HepG2 (cell line): ENCODE measurements at regions not wholly inside any gene's neighbourhood (a gene's known extent, or its start where the extent isn't known, plus 50 kb on each side); places are given as distances from the start of the nearest gene placed in this dataset.

Experiments used
- ATAC-seq: fragments of 200-7000 bp; cut with Tn5 transposase; 3 replicates; pipeline ENCODE4 v1.9.1; 2020; ENCODE audit warnings: mild to moderate bottlenecking, moderate library complexity
- BruUV-seq: library from RNA; stranded (reverse); fragments of 400-500 nt; replicated peaks from 2 replicates; lab custom pipeline; 2021; lab: Mats Ljungman, UMichigan
- CTCF ChIA-PET: fragments of 300-600 bp; formaldehyde crosslinking; extraction: SDS; loops from one replicate; lab custom pipeline; 2021; ENCODE audit warnings: low total read pairs, inconsistent platforms, low intra/inter-chr PET ratio; lab: Yijun Ruan, JAX
- POLR2A ChIA-PET: fragments of 350-600 bp; sonication (Branson Sonifier 250); formaldehyde crosslinking; loops from one replicate; lab custom pipeline; 2020; ENCODE audit warnings: antibody characterized with exemption, inconsistent platforms; lab: Yijun Ruan, JAX
- DNase-seq: peaks from one replicate; pipeline ENCODE4 v3.0.0-alpha.2; 2015; ENCODE audit warnings: low spot score
- FAIRE-seq: peaks from 3 replicates; lab custom pipeline; 2011; peaks lifted over from hg19 to GRCh38; lab: Jason Lieb, UNC
- H2AFZ ChIP-seq: one replicate; pipeline ENCODE4 v1.6.1; 2011; ENCODE audit warnings: low read length, inconsistent platforms
- H3K27ac ChIP-seq: fragments of 300-600 bp; 3 replicates; pipeline ENCODE4 v1.8.0; 2011; ENCODE audit warnings: mixed run types, mild to moderate bottlenecking, mixed read lengths, low read length, inconsistent platforms; ENCODE audit not compliant: insufficient read depth; ENCODE audit errors: extremely low read length
- H3K27me3 ChIP-seq, 2 experiments: fragments of 200-600 bp in 1 of 2; 2 replicates in 1 of 2; 3 replicates in 1 of 2; pipeline versions ENCODE4 v1.6.0 to v1.8.0; 2011; ENCODE audit warnings: low read length in 2 of 2, mild to moderate bottlenecking in 2 of 2, moderate library complexity in 2 of 2, inconsistent platforms in 1 of 2; ENCODE audit not compliant: insufficient read depth in 2 of 2, control insufficient read depth in 1 of 2
- H3K36me3 ChIP-seq, 2 experiments: fragments of 200-600 bp in 1 of 2; replicated peaks in 1 of 2; 2 replicates in 1 of 2; 3 replicates in 1 of 2; pipeline versions ENCODE4 v1.5.1 to v1.8.0; 2011; ENCODE audit warnings: low read length in 2 of 2, inconsistent platforms in 1 of 2; ENCODE audit not compliant: insufficient read depth in 2 of 2, control insufficient read depth in 1 of 2
- H3K4me1 ChIP-seq: 2 replicates; pipeline ENCODE4 v1.5.1; 2012; ENCODE audit warnings: low read length, inconsistent platforms; ENCODE audit not compliant: insufficient read depth
- H3K4me2 ChIP-seq: 2 replicates; pipeline ENCODE4 v1.6.0; 2011; ENCODE audit warnings: low read depth, low read length, inconsistent platforms
- H3K4me3 ChIP-seq, 3 experiments: fragments of 200-600 bp in 1 of 3; sonication (generic), shearing (Covaris generic) in 1 of 3; replicated peaks in 1 of 3; 2 replicates each; pipeline ENCODE4 v1.5.1; 2011 to 2016; ENCODE audit warnings: low read length in 3 of 3, inconsistent platforms in 2 of 3, low read depth in 2 of 3, mild to moderate bottlenecking in 2 of 3, control low read depth in 1 of 3, mixed read lengths in 1 of 3; ENCODE audit not compliant: insufficient read depth in 1 of 3
- H3K79me2 ChIP-seq: one replicate; pipeline ENCODE4 v1.6.1; 2011; ENCODE audit warnings: low read length, inconsistent platforms; ENCODE audit not compliant: insufficient read depth
- H3K9ac ChIP-seq: 2 replicates; pipeline ENCODE4 v1.6.0; 2011; ENCODE audit warnings: mild to moderate bottlenecking, low read depth, low read length, inconsistent platforms; ENCODE audit not compliant: insufficient read depth
- H3K9me3 ChIP-seq: 2 replicates; pipeline ENCODE4 v1.5.1; 2012; ENCODE audit warnings: mild to moderate bottlenecking, low read length
- H4K20me1 ChIP-seq: 2 replicates; pipeline ENCODE4 v1.6.0; 2011; ENCODE audit warnings: inconsistent platforms, mild to moderate bottlenecking, low read length, moderate library complexity; ENCODE audit not compliant: insufficient read depth
- ARNTL ChIP-seq: sonication (generic); formaldehyde crosslinking; IDR thresholded peaks from 2 replicates; pipeline ENCODE4 v1.4.0; 2020; ENCODE audit warnings: mild to moderate bottlenecking, missing genetic modification reagents
- ATF7 ChIP-seq, 2 experiments: fragments of 450-650 bp in 1 of 2; sonication (generic) in 1 of 2; formaldehyde crosslinking in 1 of 2; IDR thresholded peaks; 2 replicates each; pipeline versions ENCODE4 v1.4.0 to v1.6.1; 2016 to 2020; ENCODE audit warnings: antibody characterized with exemption in 1 of 2, mild to moderate bottlenecking in 1 of 2, missing genetic modification reagents in 1 of 2
- CENPT ChIP-seq: sonication (generic); formaldehyde crosslinking; IDR thresholded peaks from 2 replicates; pipeline ENCODE4 v1.8.0; 2022; ENCODE audit warnings: low read depth, mild to moderate bottlenecking, moderate library complexity, missing genetic modification reagents
- KLF15 ChIP-seq: sonication (generic); formaldehyde crosslinking; IDR thresholded peaks from 2 replicates; pipeline ENCODE4 v1.8.1; 2023; ENCODE audit warnings: borderline replicate concordance, mild to moderate bottlenecking, inconsistent platforms, missing genetic modification reagents, mixed read lengths
- MIER3 ChIP-seq: IDR thresholded peaks from 2 replicates; pipeline ENCODE4 v1.6.1; 2016; ENCODE audit warnings: missing compliant biosample characterization, borderline replicate concordance
- PHF8 ChIP-seq: sonication (generic); formaldehyde crosslinking; IDR thresholded peaks from 2 replicates; pipeline ENCODE4 v1.5.0; 2020; ENCODE audit warnings: missing genetic modification reagents
- PPARG ChIP-seq: conservative IDR thresholded peaks from 2 replicates; pipeline ENCODE4 v1.6.1; 2016; ENCODE audit warnings: missing biosample characterization, missing genetic modification reagents
- RFX3 ChIP-seq: IDR thresholded peaks from 2 replicates; pipeline ENCODE4 v1.6.1; 2016; ENCODE audit warnings: missing biosample characterization, missing genetic modification reagents
- SMAD1 ChIP-seq: sonication (generic); formaldehyde crosslinking; IDR thresholded peaks from 2 replicates; pipeline ENCODE4 v1.4.0; 2020; ENCODE audit warnings: missing genetic modification reagents, low read depth, mild to moderate bottlenecking, borderline replicate concordance
- SNAI1 ChIP-seq: sonication (generic); formaldehyde crosslinking; IDR thresholded peaks from 2 replicates; pipeline ENCODE4 v1.5.0; 2020; ENCODE audit warnings: mild to moderate bottlenecking, missing genetic modification reagents, borderline replicate concordance
- SRSF1 ChIP-seq: fragments of 200-400 bp; formaldehyde crosslinking; optimal IDR thresholded peaks from 2 replicates; pipeline ENCODE3; 2017; ENCODE audit warnings: mild to moderate bottlenecking, low read depth, low read length, moderate library complexity
- TMF1 ChIP-seq: sonication (generic); formaldehyde crosslinking; IDR thresholded peaks from 2 replicates; pipeline ENCODE4 v1.8.1; 2022; ENCODE audit warnings: low read depth, missing genetic modification reagents
- ZBTB33 ChIP-seq: sonication (generic); formaldehyde crosslinking; IDR thresholded peaks from 2 replicates; pipeline ENCODE4 v1.4.0; 2020; ENCODE audit warnings: missing genetic modification reagents
- ZNF331 ChIP-seq: sonication (generic); formaldehyde crosslinking; IDR thresholded peaks from 2 replicates; pipeline ENCODE4 v1.4.0; 2020; ENCODE audit warnings: missing genetic modification reagents
- ZNF34 ChIP-seq: sonication (generic); formaldehyde crosslinking; IDR thresholded peaks from 2 replicates; pipeline ENCODE4 v1.4.0; 2020; ENCODE audit warnings: mild to moderate bottlenecking, missing genetic modification reagents, borderline replicate concordance
- ZNF367 ChIP-seq: sonication (generic); formaldehyde crosslinking; IDR thresholded peaks from 2 replicates; pipeline ENCODE4 v1.4.0; 2020; ENCODE audit warnings: missing genetic modification reagents, borderline replicate concordance
- ZNF468 ChIP-seq: sonication (generic); formaldehyde crosslinking; IDR thresholded peaks from 2 replicates; pipeline ENCODE4 v1.8.0; 2022; ENCODE audit warnings: mild to moderate bottlenecking, moderate library complexity, missing genetic modification reagents
- ZNF569 ChIP-seq: sonication (generic); formaldehyde crosslinking; IDR thresholded peaks from 2 replicates; pipeline ENCODE4 v1.5.0; 2020; ENCODE audit warnings: mild to moderate bottlenecking, missing genetic modification reagents, moderate library complexity, borderline replicate concordance
- ZNF713 ChIP-seq: sonication (generic); formaldehyde crosslinking; IDR thresholded peaks from 2 replicates; pipeline ENCODE4 v1.4.0; 2020; ENCODE audit warnings: mild to moderate bottlenecking, missing genetic modification reagents
- WGBS: methylation state at CpG from one replicate; pipeline ENCODE4 v1.1.6; 2017; ENCODE audit warnings: low lambda C conversion rate; 5-methylcytosine and 5-hydroxymethylcytosine counted together
- in situ Hi-C: cut with HindIII; loops from 2 replicates; pipeline ENCODE4 v1.10.0; 2017; ENCODE audit warnings: low pct_unique_long_range_greater_than_20kb; ENCODE audit not compliant: extremely low pct_ligation_motif_present
- intact Hi-C: fragments of 100-400 bp; cut with micrococcal nuclease; formaldehyde crosslinking; loops from one replicate; pipeline ENCODE4 v1.10.0; 2022; ENCODE audit not compliant: unreplicated experiment
- TF ChIP-seq, protein P1 (sequence below): sonication (generic); formaldehyde crosslinking; IDR thresholded peaks from 2 replicates; pipeline ENCODE4 v1.4.0; 2020; ENCODE audit warnings: missing genetic modification reagents, borderline replicate concordance

DNA sequence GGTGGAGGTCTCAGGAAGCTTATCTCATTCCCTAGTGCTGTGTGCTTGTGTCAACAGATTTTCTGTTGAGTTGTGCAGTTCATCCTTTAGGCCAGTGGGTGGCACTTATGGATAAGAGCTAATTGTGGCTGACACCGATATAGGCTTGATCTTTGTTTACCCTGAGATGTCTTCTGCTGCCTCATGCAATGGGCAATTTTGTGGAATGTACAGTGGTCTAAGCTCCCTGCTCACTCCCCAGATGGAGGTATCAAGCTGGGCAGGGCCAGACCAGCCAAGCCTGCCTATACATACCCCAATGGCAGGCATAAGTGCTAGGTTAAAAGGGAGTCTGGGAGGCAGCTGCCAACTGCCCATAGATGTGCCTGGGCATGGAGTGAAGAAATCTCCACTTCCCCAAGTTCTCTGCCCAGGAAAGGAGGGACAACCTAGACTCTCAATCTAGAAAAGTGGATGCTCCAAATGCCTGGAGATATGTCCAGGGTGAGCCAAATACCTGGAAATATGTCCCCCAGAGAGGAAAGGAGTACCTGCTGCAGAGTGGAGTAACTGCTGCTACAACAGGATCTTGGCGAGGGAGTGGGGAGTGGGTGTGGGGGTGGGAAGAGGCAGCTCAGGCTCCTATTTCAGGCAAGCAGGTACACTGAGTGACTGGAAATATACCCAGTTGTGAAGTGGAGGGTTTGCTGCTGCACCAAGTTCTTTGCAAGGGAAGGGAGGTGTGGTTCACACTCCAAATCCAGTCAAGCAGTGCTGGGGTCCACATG lies 53.2 kb upstream of the ARG1 start:
- BruUV-seq, result no TSS peak
- H2AFZ ChIP-seq, result peak overlapping the region; percentile 33
- TF ChIP-seq ZNF34 (CRISPR knock-in tag) (no peak), ZNF569 (CRISPR knock-in tag) (no peak), CENPT (no peak), RFX3 (CRISPR knock-in tag) (no peak), ZNF367 (CRISPR knock-in tag) (no peak), PPARG (CRISPR knock-in tag) (no peak), ARNTL (CRISPR knock-in tag) (no peak), ZNF713 (CRISPR knock-in tag) (0 out of 2 replicates have a peak, but pooled peaks have one; percentile 41), SMAD1 (CRISPR knock-in tag) (0 out of 2 replicates have a peak, but pooled peaks have one; percentile 65), PHF8 (CRISPR knock-in tag) (no peak), ZBTB33 (CRISPR knock-in tag) (no peak), KLF15 (CRISPR knock-in tag) (no peak), ZNF468 (CRISPR knock-in tag) (no peak), SNAI1 (CRISPR knock-in tag) (no peak), ZNF331 (CRISPR knock-in tag) (no peak), TMF1 (CRISPR knock-in tag) (no peak), ATF7 (IDR thresholded peaks at IDR 0.05) (no peak), ATF7 (CRISPR knock-in tag; IDR thresholded peaks at IDR 0.05) (no peak), MIER3 (0 out of 2 replicates have a peak, but pooled peaks have one; percentile 35), SRSF1 (no peak)
- TF ChIP-seq, protein P1, sequence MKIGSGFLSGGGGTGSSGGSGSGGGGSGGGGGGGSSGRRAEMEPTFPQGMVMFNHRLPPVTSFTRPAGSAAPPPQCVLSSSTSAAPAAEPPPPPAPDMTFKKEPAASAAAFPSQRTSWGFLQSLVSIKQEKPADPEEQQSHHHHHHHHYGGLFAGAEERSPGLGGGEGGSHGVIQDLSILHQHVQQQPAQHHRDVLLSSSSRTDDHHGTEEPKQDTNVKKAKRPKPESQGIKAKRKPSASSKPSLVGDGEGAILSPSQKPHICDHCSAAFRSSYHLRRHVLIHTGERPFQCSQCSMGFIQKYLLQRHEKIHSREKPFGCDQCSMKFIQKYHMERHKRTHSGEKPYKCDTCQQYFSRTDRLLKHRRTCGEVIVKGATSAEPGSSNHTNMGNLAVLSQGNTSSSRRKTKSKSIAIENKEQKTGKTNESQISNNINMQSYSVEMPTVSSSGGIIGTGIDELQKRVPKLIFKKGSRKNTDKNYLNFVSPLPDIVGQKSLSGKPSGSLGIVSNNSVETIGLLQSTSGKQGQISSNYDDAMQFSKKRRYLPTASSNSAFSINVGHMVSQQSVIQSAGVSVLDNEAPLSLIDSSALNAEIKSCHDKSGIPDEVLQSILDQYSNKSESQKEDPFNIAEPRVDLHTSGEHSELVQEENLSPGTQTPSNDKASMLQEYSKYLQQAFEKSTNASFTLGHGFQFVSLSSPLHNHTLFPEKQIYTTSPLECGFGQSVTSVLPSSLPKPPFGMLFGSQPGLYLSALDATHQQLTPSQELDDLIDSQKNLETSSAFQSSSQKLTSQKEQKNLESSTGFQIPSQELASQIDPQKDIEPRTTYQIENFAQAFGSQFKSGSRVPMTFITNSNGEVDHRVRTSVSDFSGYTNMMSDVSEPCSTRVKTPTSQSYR, result no peak

More for the DNA sequence above, 53.2 kb upstream of the ARG1 start:
- no peaks in the 10 kb centered on the region for H3K9me3 ChIP-seq
- DNase-seq (peak; percentile 76), FAIRE-seq (peak; percentile 99), ATAC-seq (peak; percentile 99)
- ChIA-PET CTCF (interaction anchor here (0.8 to 2.1 kb wide), 2 partner anchors 14 to 109 kb away, joined by 3 to 17 read pairs; partner anchors contain the start of gene MED23), POLR2A (interaction anchor here (0.6 to 1.2 kb wide), 2 partner anchors 14 to 108 kb away, joined by 4 to 5 read pairs; partner anchors contain the start of gene MED23)
- H3K4me3 ChIP-seq, result no peak overlapping the region
- no peaks in the 10 kb centered on the region for H3K27me3 ChIP-seq
- no peak overlapping the region for H3K27ac ChIP-seq
- intact Hi-C loops (loop anchor here (1.0 to 10.0 kb wide), 3 partner anchors 13 to 105 kb away; partner anchors contain the start of gene MED23), in situ Hi-C loops (no loop called here)
- no peak overlapping the region for H3K9ac ChIP-seq
- 49% methylated on average over 2 of the region's 2 CpGs for WGBS
- peak overlapping the region; percentile 63 for H3K4me2 ChIP-seq
- H3K36me3 ChIP-seq, result no peaks in the 10 kb centered on the region
- no peaks in the 10 kb centered on the region for H4K20me1 ChIP-seq
- H3K79me2 ChIP-seq, result no peaks in the 10 kb centered on the region
- peaks cover 8% of the 10 kb centered on the region; the same call in 1 of the 2 replicates for H3K4me1 ChIP-seq
